CD4-positive, CD25-positive, alpha-beta regulatory T cell (primary cell): ENCODE measurements at regions not wholly inside any gene's neighbourhood (a gene's known extent, or its start where the extent isn't known, plus 50 kb on each side); places are given as distances from the start of the nearest gene placed in this dataset.

Source experiments
- ATAC-seq, 2 donors: fragments of 150-1000 bp; cut with Tn5 transposase; one replicate each; pipeline ENCODE4 v1.10.0; 2021; ENCODE audit warnings: low read depth in 2 of 2, moderate number of reproducible peaks in 2 of 2, moderate library complexity in 1 of 2
- DNase-seq, 3 donors: peaks; one replicate each; pipeline versions ENCODE4 v3.0.0 to v3.0.0-alpha.2; 2012 to 2022; ENCODE audit warnings: mixed read lengths in 1 of 3
- H3K27ac ChIP-seq: one replicate; pipeline ENCODE4 v1.7.0; 2013; ENCODE audit warnings: mild to moderate bottlenecking, low read length; ENCODE audit not compliant: insufficient read depth, poor library complexity, severe bottlenecking
- H3K27me3 ChIP-seq: one replicate; pipeline ENCODE4 v1.7.0; 2013; ENCODE audit warnings: low read length; ENCODE audit not compliant: control insufficient read depth, insufficient read depth
- H3K36me3 ChIP-seq: one replicate; pipeline ENCODE4 v1.7.0; 2013; ENCODE audit warnings: mild to moderate bottlenecking, low read length, moderate library complexity; ENCODE audit not compliant: control insufficient read depth, insufficient read depth
- H3K4me1 ChIP-seq: 2 replicates; pipeline ENCODE4 v1.7.0; 2013; ENCODE audit warnings: mild to moderate bottlenecking, low read length; ENCODE audit not compliant: insufficient read depth, control insufficient read depth, poor library complexity, severe bottlenecking
- H3K4me3 ChIP-seq: one replicate; pipeline ENCODE4 v1.7.0; 2013; ENCODE audit warnings: low read depth, mild to moderate bottlenecking, low read length, moderate library complexity
- H3K9me3 ChIP-seq, 2 experiments: 1 replicate in 1 of 2; 2 replicates in 1 of 2; pipeline ENCODE4 v1.7.0; 2013; ENCODE audit warnings: low read length in 2 of 2, mild to moderate bottlenecking in 1 of 2, moderate library complexity in 1 of 2; ENCODE audit not compliant: control insufficient read depth in 2 of 2
- H3K27ac Mint-ChIP-seq, 3 donors: one replicate each; pipeline ENCODE4 v1.8.0; 2020 to 2022; ENCODE audit warnings: mild to moderate bottlenecking in 3 of 3, mixed read lengths in 3 of 3, moderate library complexity in 2 of 3
- H3K27me3 Mint-ChIP-seq: one replicate; pipeline ENCODE4 v1.8.0; 2022; ENCODE audit warnings: mild to moderate bottlenecking, mixed read lengths
- H3K36me3 Mint-ChIP-seq: one replicate; pipeline ENCODE4 v1.8.0; 2020; ENCODE audit warnings: mixed read lengths
- H3K4me1 Mint-ChIP-seq, 4 donors: one replicate each; pipeline ENCODE4 v1.8.0; 2020 to 2022; ENCODE audit warnings: mixed read lengths in 4 of 4, mild to moderate bottlenecking in 1 of 4
- H3K4me3 Mint-ChIP-seq, 4 donors: one replicate each; pipeline ENCODE4 v1.8.0; 2020 to 2022; ENCODE audit warnings: mild to moderate bottlenecking in 4 of 4, mixed read lengths in 4 of 4, moderate library complexity in 3 of 4
- H3K9me3 Mint-ChIP-seq, 7 donors: one replicate each; pipeline ENCODE4 v1.8.0; 2020 to 2022; ENCODE audit warnings: mixed read lengths in 7 of 7, mild to moderate bottlenecking in 3 of 7, moderate library complexity in 2 of 7

DNA sequence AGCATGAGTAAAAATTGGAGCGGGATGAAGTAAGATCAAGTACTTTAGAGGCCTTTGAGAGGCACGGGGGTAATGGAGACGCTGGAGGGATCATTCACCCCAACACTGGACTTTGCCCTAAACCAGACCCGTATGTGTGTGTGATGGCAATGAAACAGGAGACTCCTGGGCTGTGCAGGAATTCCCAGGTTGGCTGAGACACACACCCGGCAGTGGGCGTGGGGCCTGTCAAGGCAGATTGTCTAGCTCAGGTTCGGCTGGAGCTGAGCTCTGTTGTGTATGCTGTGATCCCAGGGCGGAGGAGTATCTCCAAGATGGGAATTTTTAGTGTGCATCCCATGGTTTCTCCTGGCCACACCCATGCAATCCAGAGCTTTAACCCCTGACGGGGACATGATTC lies 83.2 kb upstream of the MC2R start:
- no peaks in the 10 kb centered on the region for H3K27me3 ChIP-seq
- H3K27ac Mint-ChIP-seq, result no peak overlapping the region
- H3K27ac ChIP-seq, result no peak overlapping the region
- ATAC-seq (no peak), DNase-seq (no peak)
- H3K9me3 Mint-ChIP-seq, result peaks cover 0 to 6% (median 0%) of the 10 kb centered on the region in 7 donors
- no peaks in the 10 kb centered on the region for H3K36me3 ChIP-seq
- no peaks in the 10 kb centered on the region for H3K4me1 ChIP-seq
- no peaks in the 10 kb centered on the region for H3K27me3 Mint-ChIP-seq
- H3K9me3 ChIP-seq, result no peaks in the 10 kb centered on the region
- H3K4me1 Mint-ChIP-seq, result no peaks in the 10 kb centered on the region
- no peaks in the 10 kb centered on the region for H3K36me3 Mint-ChIP-seq
- no peak overlapping the region for H3K4me3 ChIP-seq
- H3K4me3 Mint-ChIP-seq, result no peak overlapping the region

DNA sequence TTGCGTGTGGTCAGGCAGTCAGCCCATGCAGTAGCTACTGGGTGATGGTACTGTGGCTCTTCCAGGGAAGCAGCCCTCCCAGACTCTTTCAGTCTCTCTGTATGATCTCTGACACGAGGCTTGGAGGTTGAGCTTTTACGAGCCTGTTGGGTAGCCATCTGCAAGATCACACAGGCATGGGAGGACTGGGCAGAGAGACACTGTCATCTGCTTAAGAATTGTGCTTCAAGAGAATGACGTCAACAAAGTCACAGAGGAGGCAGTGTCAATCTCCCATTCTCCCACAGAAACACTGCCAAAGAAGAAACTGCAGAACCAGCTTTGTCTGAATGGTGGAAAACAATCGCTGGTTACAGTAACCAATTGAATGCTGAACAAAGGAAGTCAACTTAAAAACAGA lies 78.4 kb upstream of the MC2R start:
- H3K27me3 ChIP-seq, result no peaks in the 10 kb centered on the region
- H3K9me3 ChIP-seq, result no peaks in the 10 kb centered on the region
- no peaks in the 10 kb centered on the region for H3K27me3 Mint-ChIP-seq
- ATAC-seq (no peak), DNase-seq (no peak)
- no peak overlapping the region for H3K4me3 ChIP-seq
- no peaks in the 10 kb centered on the region for H3K4me1 ChIP-seq
- no peaks in the 10 kb centered on the region for H3K36me3 ChIP-seq
- no peak overlapping the region for H3K27ac ChIP-seq
- H3K4me3 Mint-ChIP-seq, result no peak overlapping the region
- H3K4me1 Mint-ChIP-seq, result no peaks in the 10 kb centered on the region
- H3K36me3 Mint-ChIP-seq, result no peaks in the 10 kb centered on the region
- H3K27ac Mint-ChIP-seq, result no peak overlapping the region
- H3K9me3 Mint-ChIP-seq, result peaks cover 0 to 8% (median 3%) of the 10 kb centered on the region in 7 donors

- Mint-ChIP-seq H3K9me3 (peaks cover 0 to 6% (median 3%) of the 10 kb centered on the region in 7 donors), H3K36me3 (no peaks in the 10 kb centered on the region), H3K27ac (no peak overlapping the region), H3K27me3 (no peaks in the 10 kb centered on the region), H3K4me1 (no peaks in the 10 kb centered on the region), H3K4me3 (no peak overlapping the region)
- Histone ChIP-seq H3K27me3 (no peaks in the 10 kb centered on the region), H3K4me1 (no peaks in the 10 kb centered on the region), H3K9me3 (no peaks in the 10 kb centered on the region), H3K4me3 (no peak overlapping the region), H3K27ac (no peak overlapping the region), H3K36me3 (no peaks in the 10 kb centered on the region)
- DNase-seq, result no peak
- no peak for ATAC-seq
These were observed 77.6 kb upstream of the MC2R start for GRCh38 chr18:13992826-13993540.

DNA sequence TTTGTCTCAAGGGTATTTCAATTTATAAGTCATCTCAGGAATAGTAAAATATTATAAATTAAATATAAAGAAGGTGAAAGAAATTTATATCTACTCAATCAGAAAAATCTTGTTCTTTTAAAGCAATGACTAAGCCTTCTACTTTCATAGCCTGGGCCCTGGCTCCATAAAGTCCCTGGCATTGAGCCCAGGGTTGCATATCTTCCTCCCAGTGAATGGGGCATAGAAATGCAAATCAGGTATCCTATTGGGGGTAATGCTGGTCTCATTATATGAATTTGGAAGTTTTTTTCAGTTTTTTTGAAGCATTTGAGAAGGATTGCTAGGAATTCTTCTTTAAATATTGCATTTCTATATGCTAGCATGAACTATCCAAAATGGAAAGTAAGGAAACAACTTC lies 73.9 kb upstream of the MC2R start:
- no peaks in the 10 kb centered on the region for H3K4me1 ChIP-seq
- Mint-ChIP-seq H3K4me1 (no peaks in the 10 kb centered on the region), H3K4me3 (no peak overlapping the region)

DNA sequence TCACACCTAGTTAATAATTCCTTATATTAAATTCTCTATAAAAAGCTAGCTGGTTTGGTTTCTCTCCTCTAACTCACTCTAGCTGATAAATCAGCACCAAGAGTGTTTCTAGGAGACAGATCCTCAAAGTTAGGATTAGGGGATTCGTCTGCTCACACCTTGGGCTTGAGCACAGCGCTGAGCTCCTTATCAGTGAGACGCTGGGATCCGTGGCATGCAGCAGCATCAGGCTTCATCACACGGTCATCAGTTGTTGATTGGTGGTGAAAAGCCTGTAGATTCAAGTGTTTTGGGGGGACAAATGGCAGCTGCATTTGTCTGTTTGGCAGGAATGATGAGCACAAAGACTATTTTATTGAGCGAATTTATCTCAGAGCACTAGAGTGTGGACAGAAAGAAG lies 72.6 kb upstream of the MC2R start:
- Mint-ChIP-seq H3K27ac (no peak overlapping the region), H3K36me3 (no peaks in the 10 kb centered on the region), H3K9me3 (peaks cover 0 to 9% (median 4%) of the 10 kb centered on the region in 7 donors), H3K27me3 (peaks cover 4% of the 10 kb centered on the region), H3K4me1 (no peaks in the 10 kb centered on the region), H3K4me3 (no peak overlapping the region)
- no peak overlapping the region for H3K27ac ChIP-seq
- no peaks in the 10 kb centered on the region for H3K36me3 ChIP-seq
- ATAC-seq (no peak), DNase-seq (no peak)
- H3K9me3 ChIP-seq, result no peaks in the 10 kb centered on the region
- H3K4me1 ChIP-seq, result no peaks in the 10 kb centered on the region
- no peaks in the 10 kb centered on the region for H3K27me3 ChIP-seq
- no peak overlapping the region for H3K4me3 ChIP-seq

More for the DNA sequence above, 73.9 kb upstream of the MC2R start:
- H3K27me3 Mint-ChIP-seq, result peaks cover 2% of the 10 kb centered on the region
- no peak overlapping the region for H3K27ac Mint-ChIP-seq
- Histone ChIP-seq H3K27ac (no peak overlapping the region), H3K36me3 (no peaks in the 10 kb centered on the region), H3K4me3 (no peak overlapping the region), H3K9me3 (no peaks in the 10 kb centered on the region), H3K27me3 (no peaks in the 10 kb centered on the region)
- ATAC-seq (no peak), DNase-seq (no peak)
- H3K9me3 Mint-ChIP-seq, result peaks cover 0 to 9% (median 4%) of the 10 kb centered on the region in 7 donors
- no peaks in the 10 kb centered on the region for H3K36me3 Mint-ChIP-seq

- no peak overlapping the region for H3K27ac ChIP-seq
- no peaks in the 10 kb centered on the region for H3K36me3 ChIP-seq
- Mint-ChIP-seq H3K27ac (no peak overlapping the region), H3K9me3 (peaks cover 0 to 10% (median 4%) of the 10 kb centered on the region in 7 donors), H3K4me1 (no peaks in the 10 kb centered on the region), H3K27me3 (peaks cover 4% of the 10 kb centered on the region), H3K36me3 (no peaks in the 10 kb centered on the region), H3K4me3 (no peak overlapping the region)
- ATAC-seq (no peak), DNase-seq (no peak)
- H3K9me3 ChIP-seq, result no peaks in the 10 kb centered on the region
- no peak overlapping the region for H3K4me3 ChIP-seq
- no peaks in the 10 kb centered on the region for H3K27me3 ChIP-seq
- no peaks in the 10 kb centered on the region for H3K4me1 ChIP-seq
These were observed 68.7 kb upstream of the MC2R start for GRCh38 chr18:13984080-13984479.

- Mint-ChIP-seq H3K27ac (no peak overlapping the region), H3K4me3 (no peak overlapping the region), H3K27me3 (peaks cover 4% of the 10 kb centered on the region), H3K36me3 (no peaks in the 10 kb centered on the region), H3K9me3 (peaks cover 0 to 10% (median 4%) of the 10 kb centered on the region in 7 donors), H3K4me1 (no peaks in the 10 kb centered on the region)
- Histone ChIP-seq H3K4me1 (no peaks in the 10 kb centered on the region), H3K36me3 (no peaks in the 10 kb centered on the region), H3K4me3 (no peak overlapping the region), H3K27ac (no peak overlapping the region), H3K27me3 (no peaks in the 10 kb centered on the region), H3K9me3 (no peaks in the 10 kb centered on the region)
- no peak for DNase-seq
- ATAC-seq, result no peak
These were observed 68.2 kb upstream of the MC2R start for GRCh38 chr18:13983506-13983905.

DNA sequence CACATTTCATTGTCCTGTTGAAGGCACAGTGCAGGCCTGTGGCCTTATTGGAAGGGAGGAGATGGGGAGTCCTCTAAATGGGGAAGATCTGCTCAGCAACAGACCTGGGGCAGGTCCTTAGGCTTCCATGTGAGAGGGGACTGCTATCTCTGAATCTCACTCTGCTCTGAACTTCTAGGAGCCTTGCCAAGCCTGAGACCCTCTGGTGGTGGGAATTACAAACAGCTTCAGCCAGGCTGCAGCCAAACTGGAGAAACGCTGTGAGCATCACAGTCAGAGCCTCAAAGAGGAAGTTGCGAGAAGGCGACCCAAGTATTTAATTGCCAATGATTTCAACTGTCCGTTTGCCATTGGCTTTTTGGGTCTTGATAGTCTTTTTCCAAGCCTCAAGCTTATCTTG lies 66.8 kb upstream of the MC2R start:
- Mint-ChIP-seq H3K27ac (no peak overlapping the region), H3K9me3 (peaks cover 0 to 10% (median 1%) of the 10 kb centered on the region in 7 donors), H3K4me3 (no peak overlapping the region), H3K27me3 (peaks cover 4% of the 10 kb centered on the region), H3K4me1 (no peaks in the 10 kb centered on the region), H3K36me3 (no peaks in the 10 kb centered on the region)
- no peak for DNase-seq
- Histone ChIP-seq H3K4me3 (no peak overlapping the region), H3K4me1 (no peaks in the 10 kb centered on the region), H3K36me3 (no peaks in the 10 kb centered on the region), H3K27me3 (no peaks in the 10 kb centered on the region), H3K27ac (no peak overlapping the region), H3K9me3 (no peaks in the 10 kb centered on the region)
- no peak for ATAC-seq
